NCI-H2196 treated with DMSO at 0.1 percent for 48 hours (cell line): ENCODE measurements at regions not wholly inside any gene's neighbourhood (a gene's known extent, or its start where the extent isn't known, plus 50 kb on each side); places are given as distances from the start of the nearest gene placed in this dataset.
"Not testable (repeated sequence)": the region's sequence is repeated elsewhere in the genome, so short reads cannot be mapped to it uniquely, and the experiment has no call there.

Experiments
- DNase-seq: peaks from one replicate; lab custom pipeline; 2025; ENCODE audit not compliant: unreplicated experiment; lab: John Stamatoyannopoulos, UW

DNA sequence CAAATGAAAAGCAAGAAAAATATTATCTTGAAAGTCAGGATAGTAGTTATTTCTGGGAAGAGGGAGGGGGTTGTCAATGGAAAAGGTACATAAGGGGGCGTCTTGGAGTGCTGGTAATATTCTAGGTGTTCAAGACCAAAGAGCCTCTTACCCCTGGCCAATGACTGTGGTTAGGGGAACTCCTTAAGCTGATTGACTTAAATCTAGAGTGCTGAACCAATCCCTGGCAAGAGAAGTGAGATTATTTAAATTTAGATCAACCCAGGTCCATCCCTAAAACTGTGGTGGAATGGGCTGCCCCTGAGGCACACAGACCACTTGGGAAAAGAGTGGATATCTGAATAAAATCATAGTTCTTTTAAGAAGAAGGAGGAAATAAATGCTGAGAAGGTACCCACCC, 174.1 kb downstream of the COPRS start:
- DNase-seq, result no peak

DNA sequence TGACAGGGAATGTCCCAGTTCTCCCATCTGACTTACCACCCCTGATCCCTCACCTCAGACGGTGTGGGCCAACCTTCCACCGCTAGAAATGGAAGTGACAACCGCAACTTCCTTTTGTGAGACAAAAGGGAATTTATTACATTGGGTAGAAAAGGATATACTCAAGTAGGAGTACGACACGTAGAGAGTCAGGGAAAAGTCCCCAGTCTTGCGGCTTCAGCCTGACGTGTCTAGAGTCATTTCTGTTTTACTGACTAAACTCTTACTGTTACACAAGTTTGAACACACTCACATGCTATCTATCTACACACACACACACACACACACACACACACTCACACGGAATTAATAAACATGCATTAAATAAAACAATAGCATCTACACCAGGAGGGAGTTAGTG, 178.9 kb downstream of the COPRS start:
- DNase-seq, result no peak

DNA sequence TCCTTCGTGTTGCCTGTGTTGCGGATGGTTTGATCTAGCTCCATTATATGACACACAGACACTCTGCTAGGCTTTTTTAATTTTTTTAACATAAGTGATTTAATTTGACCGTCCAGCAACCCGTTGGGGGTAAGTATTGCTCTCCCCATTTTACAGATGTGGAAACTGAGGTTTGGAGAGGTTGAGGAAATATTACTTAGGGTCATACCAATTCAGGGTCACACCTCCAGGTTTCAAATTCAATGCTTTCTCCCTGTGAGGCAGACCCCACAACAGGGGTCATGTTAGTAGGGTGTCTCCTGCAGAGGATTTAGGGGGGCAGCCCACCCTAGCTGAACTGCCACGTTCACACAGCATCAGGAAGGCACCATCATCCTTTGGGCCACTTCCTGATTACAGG, 179.4 kb downstream of the COPRS start:
- DNase-seq, result no peak

DNA sequence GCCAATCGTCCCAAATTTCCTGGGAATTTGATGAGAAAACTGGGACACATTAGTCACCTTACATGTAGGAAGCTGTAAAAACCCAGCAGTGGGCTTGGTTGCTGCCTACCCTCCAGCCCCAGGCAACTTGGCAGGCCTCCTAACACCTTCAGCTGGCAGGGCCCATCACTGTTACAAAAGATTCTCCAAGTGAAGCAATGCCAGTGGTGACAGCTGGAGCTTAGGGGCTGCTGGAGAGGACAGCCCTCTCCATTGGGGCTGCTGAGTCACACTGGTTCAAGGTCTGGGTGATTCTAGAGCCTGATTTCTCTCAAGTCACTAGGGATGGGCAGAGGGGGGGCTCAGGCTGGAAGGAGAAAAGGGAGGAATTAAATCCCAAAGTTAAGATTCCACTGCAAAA, 180.6 kb downstream of the COPRS start:
- DNase-seq, result no peak

DNA sequence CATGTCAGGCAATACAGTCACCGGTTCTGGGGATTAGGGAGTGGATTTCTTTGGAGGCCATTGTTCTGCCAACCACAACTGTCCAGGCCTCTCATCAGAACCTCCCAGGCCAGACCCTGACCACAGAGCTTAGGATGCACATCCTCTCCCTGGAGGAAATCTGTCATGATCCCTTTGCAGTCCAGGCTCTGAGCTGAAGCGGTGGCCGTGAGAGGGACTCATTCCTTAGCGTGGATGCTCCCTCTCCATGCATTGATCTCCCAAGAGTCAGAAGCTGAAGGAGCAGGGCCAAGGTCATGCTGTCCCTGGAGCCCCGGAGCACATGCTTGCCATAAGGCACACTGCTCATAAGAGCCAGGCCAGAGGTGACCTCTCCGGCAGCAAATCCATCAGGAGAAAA, 181.4 kb downstream of the COPRS start:
- no peak for DNase-seq

DNA sequence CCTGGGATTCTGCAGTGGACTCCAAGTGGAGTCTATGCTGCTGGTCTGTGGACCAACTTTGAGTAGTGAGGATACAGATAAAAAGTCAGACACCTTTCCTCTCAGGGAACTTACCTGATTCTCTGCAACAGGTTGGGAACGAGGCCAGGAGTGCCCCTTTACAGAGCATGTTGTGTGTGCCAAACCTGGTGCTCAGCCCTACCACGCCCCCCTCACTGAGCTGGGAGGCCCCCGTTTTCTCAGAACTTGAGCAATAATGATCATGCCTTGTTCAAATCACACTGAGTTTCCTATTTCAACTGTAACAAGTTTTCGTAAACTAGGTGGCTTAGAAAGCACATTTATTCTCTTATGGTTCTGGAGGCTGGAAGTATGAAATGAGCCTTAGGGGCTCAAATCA, 182.0 kb downstream of the COPRS start:
- DNase-seq, result no peak

DNA sequence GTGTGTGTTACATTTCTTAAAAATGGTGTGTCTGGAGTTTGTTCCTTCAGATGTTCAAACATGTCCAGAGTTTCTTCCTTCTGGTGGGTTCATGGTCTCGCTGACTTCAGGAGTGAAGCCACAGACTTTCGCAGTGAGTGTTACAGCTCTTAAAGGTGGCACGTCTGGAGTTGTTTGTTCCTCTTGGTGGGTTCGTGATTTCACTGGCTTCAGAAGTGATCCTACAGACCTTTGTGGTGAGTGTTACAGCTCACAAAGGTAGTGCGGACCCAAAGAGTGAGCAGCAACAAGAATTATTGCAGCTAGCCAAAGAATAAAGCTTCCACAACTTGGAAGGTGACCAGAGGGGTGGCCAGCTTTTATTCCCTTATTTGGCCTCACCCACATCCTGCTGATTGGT, 183.7 kb downstream of the COPRS start:
- not testable (repeated sequence) for DNase-seq

DNA sequence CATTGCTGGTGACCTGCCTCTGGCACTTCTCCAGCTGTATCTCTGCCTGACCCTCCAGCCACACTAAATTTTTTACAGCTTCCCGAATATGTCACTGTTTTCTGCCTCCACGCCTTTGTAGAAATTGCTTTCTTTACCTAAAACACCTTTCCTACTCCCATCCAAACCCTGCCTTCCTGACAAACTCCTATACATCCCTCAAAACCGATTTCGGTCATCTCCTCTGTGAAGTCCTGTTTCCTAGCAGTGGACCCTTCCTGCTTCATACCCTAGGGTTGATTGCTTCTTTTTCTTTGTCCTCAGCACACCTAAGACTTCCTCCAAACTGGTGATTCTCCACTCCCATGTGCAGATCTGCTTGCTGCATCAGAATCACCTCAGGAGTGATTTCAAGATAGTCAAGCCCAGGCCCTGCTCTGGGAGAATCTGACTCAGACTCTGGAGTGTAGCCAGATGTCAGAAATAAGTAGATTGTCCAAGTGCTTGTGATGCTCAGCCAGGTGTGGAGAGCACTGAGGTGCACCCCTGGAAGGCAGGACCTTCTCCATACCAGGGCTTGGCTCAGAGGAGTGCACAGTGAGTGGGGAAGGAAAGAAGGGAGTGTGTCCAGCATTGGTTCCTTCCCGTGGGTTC, 184.2 kb downstream of the COPRS start:
- no peak for DNase-seq

DNA sequence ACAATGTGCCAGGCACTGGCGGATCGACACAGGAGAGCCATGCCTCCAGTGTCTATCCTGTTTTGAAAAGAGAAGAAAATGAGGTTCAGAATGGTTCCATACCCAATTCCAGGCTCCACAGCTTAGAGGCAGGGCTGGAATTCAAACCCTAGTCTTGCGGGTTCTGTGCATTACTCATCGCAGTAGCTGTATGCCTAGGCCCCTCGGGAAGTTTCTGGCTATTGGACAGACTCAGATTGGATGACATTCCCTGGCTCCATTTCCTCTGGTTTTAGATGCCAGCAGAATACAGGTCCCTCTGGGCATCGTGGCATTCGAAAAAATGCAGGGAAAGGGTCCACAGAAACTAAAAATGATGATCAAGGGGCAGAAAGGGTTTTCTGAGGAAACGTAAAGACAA, 184.7 kb downstream of the COPRS start:
- no peak for DNase-seq

DNA sequence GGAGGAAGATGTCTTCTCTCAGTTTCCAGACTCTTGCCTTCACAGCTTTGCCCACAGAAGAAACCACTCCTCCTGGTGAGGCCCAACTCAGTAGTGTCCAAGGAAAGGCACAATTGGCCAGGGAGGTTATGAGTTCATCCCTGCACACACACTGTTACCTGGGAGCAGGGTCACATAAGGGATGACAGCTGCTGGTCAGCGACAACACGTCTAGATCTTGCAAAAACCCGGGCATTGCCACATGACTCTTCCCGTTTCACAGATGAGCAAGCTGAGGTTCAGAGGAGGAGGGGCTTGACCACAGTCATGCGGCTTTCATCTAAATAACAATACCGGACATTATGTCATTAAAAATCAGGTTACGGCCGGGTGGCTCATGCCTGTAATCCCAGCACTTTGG, 186.0 kb downstream of the COPRS start:
- no peak for DNase-seq

DNA sequence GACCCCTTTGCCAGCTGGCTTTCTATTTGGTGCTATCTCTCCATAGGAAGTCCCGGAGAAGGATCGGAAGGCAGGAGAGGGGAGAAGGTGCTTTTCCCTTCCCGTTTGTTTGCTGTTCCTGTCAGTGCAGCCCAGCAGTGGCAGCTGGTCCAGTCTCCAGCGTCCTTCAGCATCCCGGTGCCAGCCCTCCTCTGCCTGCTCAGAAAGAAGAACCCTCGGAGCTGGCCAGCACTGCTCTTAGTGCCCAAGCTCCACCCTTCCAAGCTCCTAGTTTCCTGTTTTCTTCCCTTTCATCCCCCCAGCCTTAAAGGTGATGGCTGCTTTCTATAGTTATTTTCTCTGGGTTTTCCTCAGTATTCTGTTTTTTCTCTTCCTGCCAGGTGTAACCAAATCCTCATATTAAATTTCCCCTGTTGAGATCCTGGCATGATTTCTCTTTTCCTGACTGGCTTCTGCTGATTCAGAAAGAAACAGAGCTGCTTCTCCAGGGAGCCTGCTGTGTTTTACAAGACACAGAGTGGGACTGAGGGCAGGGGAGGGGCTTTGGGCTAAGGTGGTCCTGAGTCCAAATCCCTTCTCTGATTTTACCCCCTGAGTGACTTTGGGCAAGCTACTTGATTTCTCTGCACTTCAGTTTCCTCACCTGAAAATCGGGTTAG, 186.8 kb downstream of the COPRS start:
- DNase-seq, result no peak

DNA sequence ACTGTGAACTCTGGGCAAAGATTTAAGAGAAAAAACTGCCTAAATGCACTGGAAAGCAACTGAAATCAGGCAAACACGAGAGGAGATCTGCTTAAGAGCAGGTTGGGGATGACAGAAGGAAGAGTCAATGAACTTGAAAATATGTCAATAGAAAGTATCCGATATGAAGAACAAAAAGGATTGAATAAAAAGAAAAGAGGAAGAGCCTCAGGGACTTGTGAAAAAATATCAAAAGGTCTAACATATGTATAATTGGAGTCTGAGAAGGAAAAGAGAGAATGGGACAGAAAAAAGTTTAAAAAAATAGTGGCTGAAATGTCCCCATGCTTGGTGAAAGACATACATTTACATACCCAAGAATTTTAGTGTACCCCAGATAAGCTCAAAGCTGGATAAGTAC, 195.5 kb downstream of the COPRS start:
- no peak for DNase-seq

DNA sequence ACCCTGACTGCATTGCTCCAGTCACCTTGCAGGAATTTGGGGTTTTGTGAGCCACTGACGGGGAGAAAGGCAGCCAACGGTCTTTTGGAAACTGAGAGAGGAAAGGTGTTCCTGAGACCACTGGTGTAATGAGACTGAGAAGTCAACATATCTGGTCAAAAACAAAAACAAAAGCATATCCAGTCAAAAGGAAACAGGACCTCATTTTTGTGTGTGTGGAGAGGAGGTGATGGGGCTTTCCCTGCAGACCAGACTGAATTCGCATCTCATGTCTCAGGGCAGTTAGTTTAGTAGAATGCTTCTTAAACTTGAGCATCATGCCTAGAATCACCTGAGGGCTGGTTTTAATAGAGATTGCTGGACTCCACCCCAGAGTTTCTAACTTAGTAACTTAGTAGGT, 198.4 kb downstream of the COPRS start:
- DNase-seq, result no peak

DNA sequence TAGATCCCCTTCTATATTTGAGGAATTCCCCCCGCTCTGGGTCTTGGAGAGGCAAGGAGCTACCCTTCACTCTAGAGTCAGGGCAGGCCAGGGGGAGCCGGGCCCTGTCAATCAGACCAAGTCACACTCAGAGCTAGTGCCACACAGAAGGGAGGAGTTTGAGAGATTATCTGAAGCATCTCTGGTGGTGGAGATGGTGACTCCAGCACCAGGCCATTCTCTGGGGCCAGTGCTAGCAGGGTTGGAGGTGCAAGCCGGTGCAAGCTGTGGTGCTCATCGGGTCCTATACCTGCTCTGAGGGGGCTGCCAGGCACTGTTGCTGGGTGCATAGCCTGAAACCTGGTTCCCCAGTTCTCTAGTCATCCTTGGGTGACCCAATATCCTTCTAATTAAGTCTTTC, 201.2 kb downstream of the COPRS start:
- DNase-seq, result no peak

DNA sequence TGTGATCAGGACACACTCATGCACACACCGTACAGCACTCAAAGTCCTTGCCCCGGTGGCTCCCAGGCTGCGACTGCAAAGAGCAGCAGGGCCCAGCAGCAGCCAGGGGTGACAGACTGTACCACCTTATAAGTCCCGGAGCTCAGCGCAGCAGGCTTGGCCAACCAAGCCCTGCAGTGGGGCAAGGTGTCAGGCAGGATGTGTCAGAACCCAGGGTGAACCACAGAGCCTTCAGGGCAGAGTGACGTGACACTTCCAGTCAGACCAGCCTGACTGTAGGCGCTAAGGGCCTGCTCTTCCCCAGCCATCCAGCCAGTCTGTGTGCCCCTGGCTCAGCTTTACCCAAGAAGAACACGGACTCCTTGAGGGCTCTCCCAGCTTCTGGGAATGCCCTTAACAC, 204.1 kb downstream of the COPRS start:
- DNase-seq, result no peak

DNA sequence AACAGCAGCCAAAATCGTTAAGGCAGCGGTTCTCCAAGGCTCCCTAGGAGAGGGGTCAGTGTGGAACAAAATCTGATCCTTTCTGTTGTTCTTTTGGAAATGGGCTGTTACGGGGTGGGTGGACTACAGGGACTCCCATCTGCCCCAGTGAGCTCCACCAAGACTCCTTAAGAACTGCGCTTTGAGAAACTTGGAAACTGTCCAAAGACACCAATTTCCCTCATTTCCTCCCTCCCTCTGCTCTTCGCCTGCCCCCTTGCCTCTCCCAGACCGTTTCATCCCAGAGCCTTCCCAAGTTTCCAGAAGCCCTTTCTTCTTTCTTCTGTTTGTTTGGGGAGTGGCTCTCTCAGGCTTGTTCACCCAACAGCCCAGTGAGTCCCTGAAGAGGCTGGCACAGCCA, 205.4 kb downstream of the COPRS start:
- DNase-seq, result no peak

DNA sequence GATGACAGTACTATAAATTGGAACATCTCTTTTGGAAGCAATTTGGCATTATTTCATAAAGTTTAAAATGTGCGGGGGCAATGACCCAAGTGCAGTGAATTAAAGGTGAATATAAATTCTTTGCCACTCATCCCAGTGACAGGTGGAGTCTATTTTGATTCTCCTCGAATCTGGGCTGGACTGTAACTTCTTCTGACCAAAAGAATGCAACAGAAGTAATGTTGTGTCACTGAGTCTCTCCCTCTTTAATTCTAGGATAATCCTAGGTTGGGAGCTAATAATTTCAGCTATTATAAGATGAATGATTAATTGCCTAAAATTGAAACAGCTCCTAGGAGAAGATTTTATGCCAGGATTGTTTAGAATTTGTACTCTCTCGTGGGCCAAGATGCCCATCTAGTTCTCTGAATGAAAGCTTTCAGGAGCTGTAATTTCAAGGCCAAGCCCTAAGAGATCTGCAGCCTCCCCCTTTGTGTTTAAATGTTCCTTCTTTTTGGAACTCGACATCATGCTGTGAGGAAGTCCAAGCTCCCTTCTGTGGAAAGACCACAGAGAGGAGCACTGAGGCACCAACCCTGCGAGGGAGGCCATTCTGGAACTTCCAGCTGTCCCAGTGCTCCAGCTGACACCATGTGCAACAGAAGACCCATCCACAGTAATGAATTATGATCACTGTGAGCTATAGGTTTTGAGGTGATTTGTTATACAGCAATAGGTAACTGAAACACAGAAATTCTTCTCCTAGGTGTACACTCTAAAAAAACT, 208.1 kb downstream of the COPRS start:
- no peak for DNase-seq

DNA sequence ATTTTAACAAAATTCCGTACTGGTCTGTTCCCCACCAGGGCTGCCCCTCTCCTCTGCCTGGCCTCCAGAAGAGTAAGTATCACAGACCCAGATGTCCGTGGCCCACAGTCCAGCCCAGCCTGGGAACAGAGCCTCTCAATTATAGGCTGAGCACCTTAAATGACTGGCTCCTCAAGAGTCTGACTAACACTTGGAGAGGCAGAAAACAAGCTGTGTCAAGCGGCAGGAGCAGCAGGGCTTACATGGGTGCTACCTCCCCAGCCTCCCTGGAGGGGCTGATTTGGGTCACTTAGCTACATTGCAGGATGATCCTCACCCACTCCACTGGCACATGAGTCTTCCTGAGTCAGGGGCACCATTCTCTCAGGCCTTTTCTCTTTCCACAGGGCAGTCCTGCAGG, 209.7 kb downstream of the COPRS start:
- DNase-seq, result no peak

DNA sequence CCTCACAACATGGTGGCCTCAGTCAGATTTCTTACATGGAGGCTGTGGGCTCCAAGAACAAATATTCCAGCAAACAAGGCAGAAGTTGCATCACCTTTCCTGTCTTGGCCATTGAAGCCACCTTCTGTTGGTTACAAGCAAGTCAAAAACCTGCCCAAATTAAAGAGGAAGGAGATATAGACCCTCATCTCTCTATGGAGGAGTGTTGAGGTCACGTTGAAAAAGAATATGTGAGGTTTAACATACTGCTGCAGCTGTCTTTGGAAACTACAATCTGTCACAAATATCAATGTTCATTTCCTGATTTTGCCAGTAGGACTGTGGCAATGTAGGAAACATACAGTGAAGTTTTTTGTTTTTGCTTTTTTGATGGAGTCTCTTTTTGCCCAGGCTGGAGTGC, 211.4 kb downstream of the COPRS start:
- DNase-seq, result no peak

DNA sequence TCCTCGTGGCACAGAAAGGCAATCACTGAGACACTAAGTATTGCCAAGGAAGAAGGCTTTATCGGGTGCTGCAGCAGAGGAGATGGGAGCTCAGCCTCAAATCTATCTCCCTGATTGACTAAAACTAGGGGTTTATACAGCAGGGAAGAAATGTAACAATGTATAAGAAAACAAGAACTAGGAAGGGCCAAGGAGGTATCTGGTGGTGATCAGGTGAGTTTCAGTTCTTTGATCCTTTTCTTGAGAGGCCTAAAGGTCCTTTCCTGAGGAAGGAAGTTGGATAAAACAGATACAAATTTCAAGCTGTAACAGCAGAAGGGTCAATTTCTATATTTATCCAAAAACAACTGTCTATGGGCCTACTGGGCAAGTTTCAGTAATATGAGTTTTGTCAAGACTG, 212.4 kb downstream of the COPRS start:
- no peak for DNase-seq

DNA sequence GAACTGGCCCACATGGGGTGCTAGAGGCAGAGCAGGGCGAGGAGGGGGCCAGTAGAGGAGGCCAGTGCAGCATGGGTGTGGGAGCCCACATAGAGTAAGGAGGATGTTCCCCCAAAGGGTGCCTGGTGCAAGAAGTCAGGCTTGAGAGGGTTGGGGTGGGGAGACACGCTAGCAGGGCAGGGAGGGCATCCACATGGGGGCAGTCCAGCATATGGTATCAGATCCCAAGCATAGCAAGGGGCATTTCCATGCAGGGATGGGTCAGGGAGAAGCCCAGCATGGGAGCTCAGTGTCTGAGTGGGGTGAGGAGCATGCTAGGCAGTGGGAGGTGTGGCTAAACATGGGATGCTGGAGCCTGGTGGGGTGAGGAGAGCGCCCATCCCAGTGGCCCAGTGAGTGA, 213.7 kb downstream of the COPRS start:
- no peak for DNase-seq

DNA sequence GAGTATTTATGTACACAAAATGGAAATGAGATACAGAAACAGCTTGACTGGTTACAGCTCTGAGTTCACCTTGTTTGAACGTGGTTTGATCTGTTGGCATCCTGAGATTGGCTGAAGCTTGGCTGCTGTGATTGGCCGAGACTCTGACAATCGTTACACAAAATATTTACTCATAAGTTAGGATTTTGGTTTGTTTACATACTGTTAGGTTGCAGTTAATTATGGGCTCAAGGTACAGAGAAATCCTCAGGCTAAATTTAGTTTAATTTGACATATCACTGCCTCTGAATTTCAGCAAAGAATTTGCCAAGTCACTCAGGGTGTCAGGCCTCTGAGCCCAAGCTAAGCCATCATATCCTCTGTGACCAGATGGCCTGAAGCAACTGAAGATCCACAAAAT, 227.3 kb downstream of the COPRS start:
- no peak for DNase-seq

DNA sequence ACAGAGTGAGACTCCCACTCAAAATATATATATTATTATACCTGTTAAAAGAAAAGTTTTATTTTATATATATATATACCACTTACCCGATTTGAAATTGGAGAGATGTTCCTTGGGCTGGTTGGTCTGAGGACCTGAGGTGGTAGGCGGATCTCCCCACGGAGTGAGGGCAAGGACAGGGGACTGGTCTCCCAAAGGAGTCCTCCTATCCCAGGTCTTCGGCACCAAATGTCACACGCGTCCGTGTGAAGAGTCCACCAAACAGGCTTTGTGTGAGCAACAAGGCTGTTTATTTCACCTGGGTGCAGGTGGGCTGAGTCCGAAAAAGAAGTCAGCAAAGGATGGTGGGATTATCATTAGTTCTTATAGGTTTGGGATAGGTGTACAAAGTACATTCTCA, 228.2 kb downstream of the COPRS start:
- DNase-seq, result not testable (repeated sequence)
